K562 (cell line): ENCODE measurements at regions not wholly inside any gene's neighbourhood (a gene's known extent, or its start where the extent isn't known, plus 50 kb on each side); places are given as distances from the start of the nearest gene placed in this dataset.
A peak's percentile ranks its signal among the peaks of the same experiment; 100 is the strongest.

Experiments used
- E2F6 ChIP-seq, 2 experiments: IDR thresholded peaks; 2 replicates each; pipeline ENCODE4 v1.6.1; 2011; ENCODE audit warnings: borderline replicate concordance in 1 of 2, control low read depth in 1 of 2, low read depth in 1 of 2, low read length in 1 of 2, mild to moderate bottlenecking in 1 of 2, mixed read lengths in 1 of 2, moderate library complexity in 1 of 2; ENCODE audit not compliant: insufficient read depth in 1 of 2, insufficient read length in 1 of 2, poor library complexity in 1 of 2, severe bottlenecking in 1 of 2; ENCODE audit errors: extremely low read depth in 1 of 2
- ELK1 ChIP-seq: sonication (generic); formaldehyde crosslinking; IDR thresholded peaks from 2 replicates; pipeline ENCODE4 v1.8.1; 2022; ENCODE audit warnings: missing genetic modification reagents
- FOSL1 ChIP-seq: fragments of 200-800 bp; sonication (Bioruptor generic); conservative IDR thresholded peaks from 2 replicates; pipeline ENCODE4 v1.6.1; 2016; ENCODE audit warnings: missing genetic modification characterization, missing compliant biosample characterization
- HMG20B ChIP-seq: fragments of 250-450 bp; sonication (Bioruptor Pico); IDR thresholded peaks from 2 replicates; pipeline ENCODE4 v1.5.0; 2021; ENCODE audit warnings: mild to moderate bottlenecking
- HOXB6 ChIP-seq: fragments of 250-450 bp; sonication (Bioruptor Pico); IDR thresholded peaks from 2 replicates; pipeline ENCODE4 v1.5.1; 2022; ENCODE audit warnings: mild to moderate bottlenecking, borderline replicate concordance
- JUN ChIP-seq, 2 experiments: sonication (generic) in 1 of 2; formaldehyde crosslinking in 1 of 2; IDR thresholded peaks; 2 replicates each; pipeline versions ENCODE4 v1.6.1 to v1.8.0; 2012 to 2022; ENCODE audit warnings: borderline replicate concordance in 2 of 2, mild to moderate bottlenecking in 2 of 2, improper control_type of control experiment in 1 of 2, low read depth in 1 of 2, low read length in 1 of 2, missing genetic modification reagents in 1 of 2
- MEF2A ChIP-seq: IDR thresholded peaks from 2 replicates; pipeline ENCODE4 v1.6.1; 2011; ENCODE audit warnings: low read depth, mild to moderate bottlenecking, low read length, moderate library complexity; ENCODE audit not compliant: control insufficient read depth
- MITF ChIP-seq: IDR thresholded peaks from 2 replicates; pipeline ENCODE4 v1.6.1; 2014; ENCODE audit warnings: antibody characterized with exemption
- NR2C2 ChIP-seq, 2 experiments: fragments of 200-800 bp in 1 of 2; sonication (Bioruptor generic) in 1 of 2; sonication (generic) in 1 of 2; formaldehyde crosslinking in 1 of 2; IDR thresholded peaks; 2 replicates each; pipeline versions ENCODE4 v1.6.1 to v1.8.0; 2016 to 2022; ENCODE audit warnings: mild to moderate bottlenecking in 1 of 2, missing compliant biosample characterization in 1 of 2, missing genetic modification characterization in 1 of 2, missing genetic modification reagents in 1 of 2
- POLR2G ChIP-seq: fragments of 200-400 bp; formaldehyde crosslinking; IDR thresholded peaks from 2 replicates; pipeline ENCODE4 v1.6.1; 2017; ENCODE audit warnings: low read depth, mild to moderate bottlenecking, antibody characterized with exemption, low read length, moderate library complexity
- SOX6 ChIP-seq: fragments of 450-650 bp; IDR thresholded peaks from 2 replicates; pipeline ENCODE4 v1.6.1; 2014; ENCODE audit warnings: mild to moderate bottlenecking
- ZBTB11 ChIP-seq, 3 experiments: fragments of 200-800 bp in 1 of 3; fragments of 250-450 bp in 1 of 3; fragments of 450-650 bp in 1 of 3; sonication (Bioruptor Pico) in 1 of 3; sonication (Bioruptor generic) in 1 of 3; formaldehyde crosslinking in 1 of 3; IDR thresholded peaks; 2 replicates each; pipeline versions ENCODE4 v1.6.1 to v1.8.0; 2016 to 2022; ENCODE audit warnings: mild to moderate bottlenecking in 2 of 3, missing genetic modification characterization in 2 of 3, missing compliant biosample characterization in 1 of 3, moderate library complexity in 1 of 3
- ZNF589 ChIP-seq: fragments of 200-800 bp; sonication (Bioruptor generic); IDR thresholded peaks from 2 replicates; pipeline ENCODE4 v1.6.1; 2016; ENCODE audit warnings: low read depth, missing genetic modification characterization, missing compliant biosample characterization
- ZNF79 ChIP-seq: fragments of 250-450 bp; sonication (Bioruptor Pico); IDR thresholded peaks from 2 replicates; pipeline ENCODE4 v1.4.0; 2020; ENCODE audit warnings: low read depth, mild to moderate bottlenecking, moderate library complexity
- TF ChIP-seq, protein P1 (sequence below), 2 experiments: fragments of 200-800 bp in 1 of 2; sonication (Bioruptor generic) in 1 of 2; sonication (generic) in 1 of 2; formaldehyde crosslinking in 1 of 2; IDR thresholded peaks in 1 of 2; conservative IDR thresholded peaks in 1 of 2; 2 replicates each; pipeline versions ENCODE4 v1.5.0 to v1.6.1; 2016 to 2020; ENCODE audit warnings: missing compliant biosample characterization in 1 of 2, missing genetic modification characterization in 1 of 2, missing genetic modification reagents in 1 of 2

- TF ChIP-seq, protein P1, sequence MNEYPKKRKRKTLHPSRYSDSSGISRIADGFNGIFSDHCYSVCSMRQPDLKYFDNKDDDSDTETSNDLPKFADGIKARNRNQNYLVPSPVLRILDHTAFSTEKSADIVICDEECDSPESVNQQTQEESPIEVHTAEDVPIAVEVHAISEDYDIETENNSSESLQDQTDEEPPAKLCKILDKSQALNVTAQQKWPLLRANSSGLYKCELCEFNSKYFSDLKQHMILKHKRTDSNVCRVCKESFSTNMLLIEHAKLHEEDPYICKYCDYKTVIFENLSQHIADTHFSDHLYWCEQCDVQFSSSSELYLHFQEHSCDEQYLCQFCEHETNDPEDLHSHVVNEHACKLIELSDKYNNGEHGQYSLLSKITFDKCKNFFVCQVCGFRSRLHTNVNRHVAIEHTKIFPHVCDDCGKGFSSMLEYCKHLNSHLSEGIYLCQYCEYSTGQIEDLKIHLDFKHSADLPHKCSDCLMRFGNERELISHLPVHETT (CRISPR knock-in tag; conservative IDR thresholded peaks at IDR 0.05 in 1 of 2, IDR thresholded peaks at IDR 0.05 in 1 of 2), result peak in 1 of 2 experiments; percentile 65; a peak in 1 of 4 replicates
- TF ChIP-seq HMG20B (CRISPR knock-in tag) (no peak), ZNF79 (CRISPR knock-in tag) (no peak), NR2C2 (CRISPR knock-in tag; IDR thresholded peaks at IDR 0.05) (no peak), NR2C2 (tag; IDR thresholded peaks at IDR 0.05) (peak; percentile 35; the same call in 1 of the 2 replicates), MEF2A (peak; percentile 71; the same call in 1 of the 2 replicates), ZBTB11 (CRISPR knock-in tag; IDR thresholded peaks at IDR 0.05) (0 out of 6 replicates have a peak, but pooled peaks of 1 of the 3 experiments have one; percentile 59), E2F6 (IDR thresholded peaks at IDR 0.05; ENCODE audit: borderline replicate concordance in 1 of 2, extremely low read depth in 1 of 2, insufficient read depth in 1 of 2, insufficient read length in 1 of 2, low read depth in 1 of 2, low read length in 1 of 2, poor library complexity in 1 of 2, severe bottlenecking in 1 of 2) (peak in 1 of 2 experiments; percentile 13), JUN (IDR thresholded peaks at IDR 0.05; ENCODE audit: borderline replicate concordance, low read depth, low read length) (peak; percentile 69; the same call in 1 of the 2 replicates), JUN (CRISPR knock-in tag; IDR thresholded peaks at IDR 0.05; ENCODE audit: borderline replicate concordance) (no peak), HOXB6 (no peak), SOX6 (peak; percentile 40), FOSL1 (tag) (peak; percentile 93), ZNF589 (CRISPR knock-in tag) (0 out of 2 replicates have a peak, but pooled peaks have one; percentile 64), POLR2G (no peak), ELK1 (no peak), MITF (peak; percentile 76; the same call in 1 of the 2 replicates)
Observed at GRCh38 chr13:111046590-111047141, 68.4 kb upstream of the ARHGEF7 start (continued).
